Mesendoderm (in vitro differentiated cells): ENCODE measurements at regions not wholly inside any gene's neighbourhood (a gene's known extent, or its start where the extent isn't known, plus 50 kb on each side); places are given as distances from the start of the nearest gene placed in this dataset.

Experiments
- DNase-seq: peaks from one replicate; pipeline ENCODE4 v3.0.0; 2013
- H2AK5ac ChIP-seq: 2 replicates; pipeline ENCODE4 v1.6.1; 2013; ENCODE audit warnings: low read length, inconsistent platforms
- H2BK120ac ChIP-seq: 2 replicates; pipeline ENCODE4 v1.6.1; 2013; ENCODE audit warnings: low read depth, mild to moderate bottlenecking, low read length, moderate library complexity, mixed read lengths
- H2BK15ac ChIP-seq: replicated peaks from 2 replicates; pipeline ENCODE4 v1.6.1; 2013; ENCODE audit warnings: low read depth, mild to moderate bottlenecking, moderate library complexity
- H2BK5ac ChIP-seq: 2 replicates; pipeline ENCODE4 v1.6.1; 2013; ENCODE audit warnings: low read length, inconsistent platforms
- H3K18ac ChIP-seq: 2 replicates; pipeline ENCODE4 v1.6.1; 2013; ENCODE audit warnings: mild to moderate bottlenecking, low read length, mixed read lengths
- H3K23ac ChIP-seq: one replicate; pipeline ENCODE4 v1.6.1; 2013; ENCODE audit warnings: low read length
- H3K27ac ChIP-seq: 2 replicates; pipeline ENCODE4 v1.5.1; 2013; ENCODE audit warnings: low read depth, mild to moderate bottlenecking, inconsistent platforms, low read length, moderate library complexity
- H3K27me3 ChIP-seq: 2 replicates; pipeline ENCODE4 v1.6.1; 2013; ENCODE audit warnings: low read length, control low read depth, mild to moderate bottlenecking, inconsistent platforms; ENCODE audit not compliant: insufficient read depth, poor library complexity
- H3K36me3 ChIP-seq: 2 replicates; pipeline ENCODE4 v1.6.1; 2013; ENCODE audit warnings: low read length, inconsistent platforms; ENCODE audit not compliant: control insufficient read depth, insufficient read depth
- H3K4ac ChIP-seq: one replicate; pipeline ENCODE4 v1.6.1; 2013; ENCODE audit warnings: low read depth, mild to moderate bottlenecking, low read length, moderate library complexity
- H3K4me1 ChIP-seq: 2 replicates; pipeline ENCODE4 v1.6.1; 2013; ENCODE audit warnings: low read depth, low read length, inconsistent platforms; ENCODE audit not compliant: control insufficient read depth
- H3K4me2 ChIP-seq: 2 replicates; pipeline ENCODE4 v1.6.1; 2013; ENCODE audit warnings: low read length
- H3K4me3 ChIP-seq: 2 replicates; pipeline ENCODE4 v1.5.1; 2013; ENCODE audit warnings: mild to moderate bottlenecking, low read length
- H3K56ac ChIP-seq: one replicate; pipeline ENCODE4 v1.6.1; 2013; ENCODE audit warnings: low read length
- H3K79me1 ChIP-seq: 2 replicates; pipeline ENCODE4 v1.6.1; 2013; ENCODE audit warnings: low read length, inconsistent platforms
- H3K79me2 ChIP-seq: 2 replicates; pipeline ENCODE4 v1.6.1; 2013; ENCODE audit warnings: mild to moderate bottlenecking, low read length; ENCODE audit not compliant: control insufficient read depth, insufficient read depth
- H3K9ac ChIP-seq: 2 replicates; pipeline ENCODE4 v1.6.1; 2013; ENCODE audit warnings: low read length, inconsistent platforms
- H4K5ac ChIP-seq: one replicate; pipeline ENCODE4 v1.6.1; 2013; ENCODE audit warnings: low read length
- H4K8ac ChIP-seq: one replicate; pipeline ENCODE4 v1.6.1; 2013; ENCODE audit warnings: low read depth, mild to moderate bottlenecking, control low read depth, low read length, moderate library complexity
- WGBS: extraction: QIAGEN DNeasy Blood & Tissue Kit; methylation state at CpG from one replicate; pipeline ENCODE4 v1.1.7; 2013; ENCODE audit warnings: low lambda C conversion rate, missing lambda C conversion rate; ENCODE audit not compliant: insufficient coverage; ENCODE audit errors: extremely low coverage; 5-methylcytosine and 5-hydroxymethylcytosine counted together

DNA sequence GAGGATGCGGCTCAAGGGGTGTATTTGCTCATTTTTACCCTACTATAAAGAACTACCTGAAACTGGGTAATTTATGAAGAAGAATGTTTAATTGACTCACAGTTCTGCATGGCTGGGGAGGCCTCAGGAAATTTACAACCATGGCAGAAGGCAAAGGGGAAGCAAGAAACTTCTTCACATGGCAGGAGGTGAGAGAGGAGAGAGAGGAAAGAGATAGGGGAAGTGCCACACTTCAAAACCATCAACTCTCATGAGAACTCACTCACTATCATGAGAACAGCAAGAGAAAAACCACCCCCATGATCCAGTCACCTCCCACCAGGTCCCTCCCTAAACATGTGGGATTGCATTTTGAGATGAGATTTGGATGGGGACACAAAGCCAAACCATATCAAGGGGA is 192.7 kb downstream of the DIPK2A start:
- Histone ChIP-seq H2BK120ac (no peak overlapping the region), H3K9ac (no peak overlapping the region), H4K8ac (no peak overlapping the region), H3K4me3 (no peak overlapping the region), H3K27ac (no peak overlapping the region), H3K4me2 (no peak overlapping the region), H2AK5ac (no peak overlapping the region), H2BK5ac (no peak overlapping the region), H3K36me3 (no peaks in the 10 kb centered on the region), H3K27me3 (no peaks in the 10 kb centered on the region), H3K79me2 (no peaks in the 10 kb centered on the region), H3K23ac (no peak overlapping the region), H4K5ac (no peak overlapping the region), H3K56ac (no peak overlapping the region), H3K79me1 (no peaks in the 10 kb centered on the region), H3K4ac (no peak overlapping the region), H2BK15ac (no peak overlapping the region), H3K4me1 (no peaks in the 10 kb centered on the region), H3K18ac (no peak overlapping the region)
- no peak for DNase-seq
- no CpG with 5 or more reads among the region's 1 CpG for WGBS

DNA sequence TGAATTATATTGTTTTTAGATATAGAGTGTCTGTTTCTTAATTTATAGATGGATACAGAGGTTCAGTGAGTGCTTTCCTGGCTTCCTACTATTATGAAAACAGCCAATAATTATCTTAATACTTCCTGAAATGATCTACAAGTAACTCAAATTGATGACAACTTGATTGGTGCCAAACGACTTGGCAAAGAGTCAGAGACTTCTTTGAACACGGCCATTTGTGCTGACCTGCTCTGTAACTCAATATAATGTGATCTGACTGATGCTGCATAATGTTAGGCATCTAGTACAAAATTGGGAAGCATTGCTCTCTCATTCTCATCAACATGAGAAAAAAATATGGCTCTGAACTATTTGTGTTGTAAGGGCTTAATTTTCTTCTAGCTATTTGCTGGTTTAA is 193.9 kb downstream of the DIPK2A start:
- Histone ChIP-seq H3K27ac (no peak overlapping the region), H4K8ac (no peak overlapping the region), H3K56ac (no peak overlapping the region), H3K23ac (no peak overlapping the region), H3K4ac (no peak overlapping the region), H3K27me3 (no peaks in the 10 kb centered on the region), H2BK120ac (no peak overlapping the region), H4K5ac (no peak overlapping the region), H3K79me2 (no peaks in the 10 kb centered on the region), H3K79me1 (no peaks in the 10 kb centered on the region), H2AK5ac (no peak overlapping the region), H2BK15ac (no peak overlapping the region), H2BK5ac (no peak overlapping the region), H3K9ac (no peak overlapping the region), H3K4me2 (no peak overlapping the region), H3K4me3 (no peak overlapping the region), H3K18ac (no peak overlapping the region), H3K4me1 (no peaks in the 10 kb centered on the region), H3K36me3 (no peaks in the 10 kb centered on the region)
- no CpG with 5 or more reads among the region's 2 CpGs for WGBS
- DNase-seq = no peak

GRCh38 chr3:144167634-144168033 is 196.0 kb downstream of the DIPK2A start:
- no peaks in the 10 kb centered on the region for H3K27me3 ChIP-seq
- no peak overlapping the region for H2BK5ac ChIP-seq
- no peaks in the 10 kb centered on the region for H3K36me3 ChIP-seq
- no peaks in the 10 kb centered on the region for H3K79me2 ChIP-seq
- H4K5ac ChIP-seq = no peak overlapping the region
- H2BK120ac ChIP-seq = no peak overlapping the region
- no peak overlapping the region for H3K9ac ChIP-seq
- no peak overlapping the region for H3K18ac ChIP-seq
- no CpG with 5 or more reads among the region's 2 CpGs for WGBS
- no peak overlapping the region for H4K8ac ChIP-seq
- no peak overlapping the region for H3K23ac ChIP-seq
- no peaks in the 10 kb centered on the region for H3K79me1 ChIP-seq
- H2AK5ac ChIP-seq = no peak overlapping the region
- H3K4ac ChIP-seq = no peak overlapping the region
- no peak overlapping the region for H3K56ac ChIP-seq
- no peaks in the 10 kb centered on the region for H3K4me1 ChIP-seq
- no peak for DNase-seq
- no peak overlapping the region for H3K4me3 ChIP-seq
- no peak overlapping the region for H3K4me2 ChIP-seq
- H3K27ac ChIP-seq = no peak overlapping the region
- no peak overlapping the region for H2BK15ac ChIP-seq

DNA sequence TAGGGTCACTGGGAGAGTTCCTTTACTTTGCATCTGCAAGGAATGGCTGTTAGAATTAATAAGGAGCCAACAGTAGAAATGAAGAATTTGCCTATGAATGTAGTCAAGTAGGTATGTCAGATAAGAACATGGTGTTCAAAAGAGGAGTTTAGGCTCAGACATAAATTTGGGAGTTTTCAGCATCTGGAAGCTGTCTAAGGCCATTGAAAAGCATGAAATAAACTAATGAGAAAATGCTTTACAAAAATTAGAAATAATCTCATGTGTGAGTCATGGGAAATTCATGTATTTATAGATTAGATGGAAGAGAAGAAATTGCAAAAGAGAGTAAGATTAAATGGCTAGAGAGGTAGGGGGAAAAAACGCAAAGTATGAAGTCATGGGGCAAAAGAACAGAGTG is 201.9 kb downstream of the DIPK2A start:
- Histone ChIP-seq H3K4me3 (no peak overlapping the region), H3K79me1 (no peaks in the 10 kb centered on the region), H3K9ac (no peak overlapping the region), H2BK15ac (no peak overlapping the region), H3K27me3 (no peaks in the 10 kb centered on the region), H2BK120ac (no peak overlapping the region), H3K4ac (no peak overlapping the region), H3K23ac (no peak overlapping the region), H3K56ac (no peak overlapping the region), H4K8ac (no peak overlapping the region), H3K18ac (no peak overlapping the region), H4K5ac (no peak overlapping the region), H3K79me2 (no peaks in the 10 kb centered on the region), H2BK5ac (no peak overlapping the region), H3K4me1 (no peaks in the 10 kb centered on the region), H3K27ac (no peak overlapping the region), H2AK5ac (no peak overlapping the region), H3K4me2 (no peak overlapping the region), H3K36me3 (no peaks in the 10 kb centered on the region)
- no CpG with 5 or more reads among the region's 1 CpG for WGBS
- DNase-seq = no peak

DNA sequence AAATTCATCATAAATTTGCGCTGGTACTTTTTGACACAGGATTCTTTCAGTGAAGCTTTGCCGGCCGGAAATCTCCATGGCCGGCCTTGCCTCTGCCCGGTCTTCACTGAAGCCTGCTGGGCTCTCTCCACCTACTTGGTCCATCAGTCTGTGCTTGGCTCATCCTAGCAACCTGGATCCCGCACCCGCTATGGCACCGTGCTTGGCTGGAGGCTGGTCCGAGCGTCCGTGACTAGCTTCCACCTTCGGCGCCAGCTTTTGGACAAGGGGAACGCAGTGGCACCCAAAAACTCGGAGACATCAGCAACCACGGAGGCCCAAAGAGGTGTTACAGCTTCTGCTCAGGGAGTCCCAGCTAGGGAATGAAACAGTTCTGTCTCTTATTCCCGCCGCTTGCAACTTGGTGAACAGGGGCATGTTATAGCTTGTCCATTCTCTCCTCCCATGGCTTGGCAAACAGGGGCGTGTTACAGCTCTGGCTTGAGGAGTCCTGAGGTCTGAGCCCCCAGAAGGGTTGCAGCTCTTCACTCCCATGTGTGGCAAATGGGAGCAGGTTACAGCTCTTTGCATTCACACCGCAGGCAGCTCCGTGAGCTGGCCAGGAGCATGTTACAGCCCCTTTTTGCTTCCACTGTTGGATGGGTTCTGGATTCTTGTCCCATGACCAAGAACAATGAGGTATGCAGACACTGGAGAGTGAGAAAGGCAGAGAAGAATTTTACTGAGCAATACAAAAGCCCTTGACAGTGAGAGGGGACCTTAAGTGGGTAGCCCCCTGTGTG is 204.2 kb downstream of the DIPK2A start:
- Histone ChIP-seq H4K5ac (no peak overlapping the region), H3K9ac (no peak overlapping the region), H2AK5ac (no peak overlapping the region), H2BK15ac (no peak overlapping the region), H3K4me2 (no peak overlapping the region), H3K23ac (no peak overlapping the region), H3K4me3 (no peak overlapping the region), H3K56ac (no peak overlapping the region), H2BK5ac (no peak overlapping the region), H3K36me3 (no peaks in the 10 kb centered on the region), H4K8ac (no peak overlapping the region), H3K27ac (no peak overlapping the region), H3K27me3 (no peaks in the 10 kb centered on the region), H3K18ac (no peak overlapping the region), H3K4me1 (no peaks in the 10 kb centered on the region), H3K4ac (no peak overlapping the region), H3K79me2 (no peaks in the 10 kb centered on the region), H2BK120ac (no peak overlapping the region), H3K79me1 (no peaks in the 10 kb centered on the region)
- peak; percentile 11 for DNase-seq
- no CpG with 5 or more reads among the region's 21 CpGs for WGBS

- Histone ChIP-seq H3K27me3 (no peaks in the 10 kb centered on the region), H2BK15ac (no peak overlapping the region), H3K18ac (no peak overlapping the region), H3K79me2 (no peaks in the 10 kb centered on the region), H3K4me1 (no peaks in the 10 kb centered on the region), H3K4me2 (no peak overlapping the region), H3K4ac (no peak overlapping the region), H2AK5ac (no peak overlapping the region), H3K27ac (no peak overlapping the region), H3K56ac (no peak overlapping the region), H4K5ac (no peak overlapping the region), H3K4me3 (no peak overlapping the region), H3K23ac (no peak overlapping the region), H4K8ac (no peak overlapping the region), H3K36me3 (no peaks in the 10 kb centered on the region), H2BK120ac (no peak overlapping the region), H3K9ac (no peak overlapping the region), H3K79me1 (no peaks in the 10 kb centered on the region), H2BK5ac (no peak overlapping the region)
- WGBS = no CpG with 5 or more reads among the region's 2 CpGs
- DNase-seq = no peak
Observed at GRCh38 chr3:144177649-144178048, 206.0 kb downstream of the DIPK2A start.
